ENCODE measurements at regions not wholly inside any gene's neighbourhood (a gene's known extent, or its start where the extent isn't known, plus 50 kb on each side); places are given as distances from the start of the nearest gene placed in this dataset.

DNA sequence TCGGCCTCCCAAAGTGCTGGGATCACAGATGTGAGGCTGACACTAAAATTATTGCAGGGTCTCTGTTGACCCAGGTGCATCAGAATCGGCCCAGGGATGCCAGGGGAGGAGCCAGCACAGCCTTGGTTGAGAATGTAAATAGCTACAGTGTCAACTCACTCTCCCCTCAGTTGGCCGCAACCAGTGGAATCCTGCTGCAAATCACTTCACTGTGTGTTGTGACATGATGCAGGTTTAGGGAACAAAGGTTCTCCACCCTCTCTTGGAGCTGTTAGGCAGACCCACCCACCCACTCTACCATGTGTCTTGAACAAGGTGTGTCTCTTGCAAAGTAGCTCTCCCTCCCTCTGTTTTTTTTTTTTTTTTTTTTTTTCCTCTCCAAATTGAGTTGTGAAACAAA lies 60.5 kb upstream of the SOD1 start:
- Histone ChIP-seq H3K4me1 (ENCODE audit: control insufficient read depth in 1 of 2, low read depth in 2 of 2) (no peaks in the 10 kb centered on the region), H3K36me3 (no peaks in the 10 kb centered on the region), H3K27ac (no peak overlapping the region), H3K9me3 (no peaks in the 10 kb centered on the region), H3K4me3 (no peak overlapping the region), H3K27me3 (replicated peaks; ENCODE audit: insufficient read depth) (no peaks in the 10 kb centered on the region)
- no peak for DNase-seq (ENCODE audit: low spot score)
- TF ChIP-seq, protein P1, sequence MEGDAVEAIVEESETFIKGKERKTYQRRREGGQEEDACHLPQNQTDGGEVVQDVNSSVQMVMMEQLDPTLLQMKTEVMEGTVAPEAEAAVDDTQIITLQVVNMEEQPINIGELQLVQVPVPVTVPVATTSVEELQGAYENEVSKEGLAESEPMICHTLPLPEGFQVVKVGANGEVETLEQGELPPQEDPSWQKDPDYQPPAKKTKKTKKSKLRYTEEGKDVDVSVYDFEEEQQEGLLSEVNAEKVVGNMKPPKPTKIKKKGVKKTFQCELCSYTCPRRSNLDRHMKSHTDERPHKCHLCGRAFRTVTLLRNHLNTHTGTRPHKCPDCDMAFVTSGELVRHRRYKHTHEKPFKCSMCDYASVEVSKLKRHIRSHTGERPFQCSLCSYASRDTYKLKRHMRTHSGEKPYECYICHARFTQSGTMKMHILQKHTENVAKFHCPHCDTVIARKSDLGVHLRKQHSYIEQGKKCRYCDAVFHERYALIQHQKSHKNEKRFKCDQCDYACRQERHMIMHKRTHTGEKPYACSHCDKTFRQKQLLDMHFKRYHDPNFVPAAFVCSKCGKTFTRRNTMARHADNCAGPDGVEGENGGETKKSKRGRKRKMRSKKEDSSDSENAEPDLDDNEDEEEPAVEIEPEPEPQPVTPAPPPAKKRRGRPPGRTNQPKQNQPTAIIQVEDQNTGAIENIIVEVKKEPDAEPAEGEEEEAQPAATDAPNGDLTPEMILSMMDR (IDR thresholded peaks at IDR 0.05): no peak
- ATAC-seq (ENCODE audit: insufficient number of reproducible peaks, low FRiP score, low read depth): no peak

DNA sequence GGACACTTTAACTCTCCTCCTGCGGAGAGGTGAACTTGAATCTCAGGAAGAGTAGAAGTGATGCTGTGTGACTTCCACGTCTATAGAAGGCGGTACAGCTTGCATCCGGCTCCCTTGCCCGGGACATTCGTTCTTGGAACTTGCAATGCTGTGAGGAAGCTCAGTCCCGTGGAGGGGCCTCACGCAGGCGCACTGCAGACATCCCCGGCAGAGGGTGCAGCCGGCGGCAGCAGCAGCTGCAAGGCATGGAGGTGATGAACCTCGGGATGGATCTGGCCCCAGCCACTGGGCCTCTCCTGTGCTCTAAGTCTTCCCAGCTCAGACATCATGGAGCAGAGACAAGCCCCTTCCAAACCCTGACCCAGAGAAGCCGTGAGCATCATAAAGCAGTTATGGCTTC lies 61.8 kb upstream of the SOD1 start:
- Histone ChIP-seq H3K4me3 (no peak overlapping the region), H3K9me3 (no peaks in the 10 kb centered on the region), H3K36me3 (no peaks in the 10 kb centered on the region), H3K4me1 (ENCODE audit: control insufficient read depth in 1 of 2, low read depth in 2 of 2) (no peaks in the 10 kb centered on the region), H3K27ac (no peak overlapping the region), H3K27me3 (replicated peaks; ENCODE audit: insufficient read depth) (no peaks in the 10 kb centered on the region)
- TF ChIP-seq, protein P1 (IDR thresholded peaks at IDR 0.05): no peak
- ATAC-seq (ENCODE audit: insufficient number of reproducible peaks, low FRiP score, low read depth) (no peak), DNase-seq (ENCODE audit: low spot score) (no peak)

DNA sequence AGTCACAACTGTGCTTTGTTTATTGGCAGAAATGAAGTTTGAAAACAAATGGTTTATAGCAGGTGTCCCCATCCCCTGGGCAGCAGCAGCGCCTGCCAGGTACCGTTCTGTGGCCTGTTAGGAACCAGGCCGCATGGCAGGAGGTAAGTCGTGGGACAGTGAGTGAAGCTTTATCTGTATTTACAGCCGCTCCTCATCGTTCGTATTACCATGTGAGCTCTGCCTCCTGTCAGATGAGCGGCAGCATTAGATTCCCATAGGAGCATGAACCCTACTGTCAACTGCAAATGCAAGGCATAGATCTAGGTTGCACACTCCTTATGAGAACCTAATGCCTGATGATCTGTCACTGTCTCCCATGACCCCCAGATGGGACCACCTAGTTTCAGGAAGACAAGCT lies 63.4 kb upstream of the SOD1 start:
- Histone ChIP-seq H3K36me3 (no peaks in the 10 kb centered on the region), H3K27ac (no peak overlapping the region), H3K27me3 (replicated peaks; ENCODE audit: insufficient read depth) (no peaks in the 10 kb centered on the region), H3K4me1 (ENCODE audit: control insufficient read depth in 1 of 2, low read depth in 2 of 2) (no peaks in the 10 kb centered on the region), H3K4me3 (no peak overlapping the region), H3K9me3 (no peaks in the 10 kb centered on the region)
- ATAC-seq (ENCODE audit: insufficient number of reproducible peaks, low FRiP score, low read depth): no peak
- TF ChIP-seq, protein P1 (IDR thresholded peaks at IDR 0.05): no peak
- DNase-seq (ENCODE audit: low spot score): no peak

DNA sequence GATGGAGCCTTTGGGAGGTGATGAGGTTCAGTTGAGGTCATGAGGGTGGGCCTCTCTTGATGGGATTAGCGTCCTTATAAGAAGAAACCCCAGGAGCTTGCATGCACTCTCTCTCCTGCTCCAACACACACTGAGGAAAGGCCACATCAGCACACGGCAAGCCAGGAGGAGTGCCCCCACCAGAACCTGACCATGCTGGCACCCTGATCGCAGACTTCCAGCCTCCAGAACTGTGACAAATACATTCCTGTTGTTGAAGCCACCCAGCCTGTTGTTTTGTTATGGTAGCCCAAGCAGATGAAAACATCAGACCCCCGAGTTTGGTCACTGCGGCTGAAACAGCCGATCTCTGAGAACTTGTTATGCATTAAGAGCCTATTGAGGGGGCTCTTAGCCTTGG lies 64.8 kb upstream of the SOD1 start:
- H3K27ac ChIP-seq: no peak overlapping the region
- H3K27me3 ChIP-seq (replicated peaks; ENCODE audit: insufficient read depth): no peaks in the 10 kb centered on the region
- ATAC-seq (ENCODE audit: insufficient number of reproducible peaks, low FRiP score, low read depth): no peak
- no peaks in the 10 kb centered on the region for H3K9me3 ChIP-seq
- TF ChIP-seq, protein P1 (IDR thresholded peaks at IDR 0.05): no peak
- DNase-seq (ENCODE audit: low spot score): no peak
- no peaks in the 10 kb centered on the region for H3K36me3 ChIP-seq
- no peaks in the 10 kb centered on the region for H3K4me1 ChIP-seq (ENCODE audit: control insufficient read depth in 1 of 2, low read depth in 2 of 2)
- H3K4me3 ChIP-seq: no peak overlapping the region

DNA sequence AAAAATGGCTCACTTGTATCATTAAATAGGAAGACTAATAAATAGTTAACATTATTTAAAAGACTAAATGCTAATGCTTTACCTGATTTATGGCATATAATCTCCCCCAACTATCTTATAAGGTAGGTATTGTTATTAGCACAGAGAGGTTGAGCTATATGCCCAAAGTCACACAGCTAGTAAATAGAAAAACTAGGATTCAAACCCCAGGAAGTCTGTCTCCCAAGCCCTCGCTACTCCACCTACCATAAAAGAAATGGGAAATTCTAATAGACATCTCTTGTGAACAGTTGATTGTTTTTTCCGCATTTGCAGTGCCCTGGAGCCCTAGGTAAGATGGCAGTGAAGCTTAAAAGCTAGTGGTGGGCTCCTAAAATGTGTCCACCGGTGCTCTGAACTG lies 65.2 kb upstream of the SOD1 start:
- no peaks in the 10 kb centered on the region for H3K27me3 ChIP-seq (replicated peaks; ENCODE audit: insufficient read depth)
- no peaks in the 10 kb centered on the region for H3K4me1 ChIP-seq (ENCODE audit: control insufficient read depth in 1 of 2, low read depth in 2 of 2)
- no peaks in the 10 kb centered on the region for H3K36me3 ChIP-seq
- no peak overlapping the region for H3K27ac ChIP-seq
- H3K4me3 ChIP-seq: no peak overlapping the region
- no peaks in the 10 kb centered on the region for H3K9me3 ChIP-seq
- TF ChIP-seq, protein P1 (IDR thresholded peaks at IDR 0.05): no peak
- ATAC-seq (ENCODE audit: insufficient number of reproducible peaks, low FRiP score, low read depth) (no peak), DNase-seq (ENCODE audit: low spot score) (no peak)

All from thoracic aorta (tissue), 2 donors.